K562 (cell line): ENCODE measurements at regions not wholly inside any gene's neighbourhood (a gene's known extent, or its start where the extent isn't known, plus 50 kb on each side); places are given as distances from the start of the nearest gene placed in this dataset.

Source experiments
- EGR1 ChIP-seq: fragments of 450-650 bp; conservative IDR thresholded peaks from 2 replicates; pipeline ENCODE4 v1.6.1; 2017; ENCODE audit warnings: mild to moderate bottlenecking
- FUS ChIP-seq: fragments of 200-400 bp; formaldehyde crosslinking; optimal IDR thresholded peaks from 2 replicates; pipeline ENCODE3; 2017; ENCODE audit warnings: low read depth, low read length
- RERE ChIP-seq: sonication (generic); formaldehyde crosslinking; IDR thresholded peaks from 2 replicates; pipeline ENCODE4 v1.8.0; 2023; ENCODE audit warnings: missing genetic modification reagents, mild to moderate bottlenecking, borderline replicate concordance
- TAF7 ChIP-seq: fragments of 450-650 bp; IDR thresholded peaks from 2 replicates; pipeline ENCODE4 v1.6.1; 2016; ENCODE audit warnings: missing genetic modification characterization, missing compliant biosample characterization
- ZBTB12 ChIP-seq: fragments of 250-450 bp; sonication (Bioruptor Pico); IDR thresholded peaks from 2 replicates; pipeline ENCODE4 v1.4.0; 2020
- ZNF175 ChIP-seq: fragments of 200-800 bp; sonication (Bioruptor generic); IDR thresholded peaks from 2 replicates; pipeline ENCODE4 v1.6.1; 2016; ENCODE audit warnings: low read depth, mild to moderate bottlenecking, missing genetic modification characterization, missing compliant biosample characterization
- ZNF217 ChIP-seq: sonication (generic); formaldehyde crosslinking; IDR thresholded peaks from 2 replicates; pipeline ENCODE4 v1.8.0; 2022; ENCODE audit warnings: mild to moderate bottlenecking, missing genetic modification reagents

- no peak for TF ChIP-seq RERE (CRISPR knock-in tag)
- TF ChIP-seq ZNF175 (CRISPR knock-in tag), result no peak
- no peak for TF ChIP-seq TAF7
- no peak for TF ChIP-seq ZNF217 (CRISPR knock-in tag)
- TF ChIP-seq ZBTB12 (CRISPR knock-in tag), result no peak
- TF ChIP-seq EGR1, result no peak
- TF ChIP-seq FUS, result no peak
- TF ChIP-seq, all 486 proteins: peak for 0
Observed at GRCh38 chr2:64331114-64331645, 122.8 kb upstream of the LGALSL start (continued).
